Calu3 (cell line): ENCODE measurements at regions not wholly inside any gene's neighbourhood (a gene's known extent, or its start where the extent isn't known, plus 50 kb on each side); places are given as distances from the start of the nearest gene placed in this dataset.

Experiments used
- BruUV-seq: library from RNA; stranded (reverse); fragments of 400-500 nt; replicated peaks from 2 replicates; lab custom pipeline; 2021; lab: Mats Ljungman, UMichigan
- CTCF ChIA-PET: fragments of 300-600 bp; sonication (Branson Sonifier 250); formaldehyde crosslinking; loops from one replicate; lab custom pipeline; 2022; ENCODE audit warnings: antibody characterized with exemption; lab: Charles Lee
- DNase-seq: peaks from one replicate; pipeline ENCODE4 v3.0.0; 2022
- H3K27ac Mint-ChIP-seq: one replicate; pipeline ENCODE4 v1.8.0; 2022; ENCODE audit warnings: mixed read lengths; ENCODE audit not compliant: unreplicated experiment
- H3K27me3 Mint-ChIP-seq: one replicate; pipeline ENCODE4 v1.8.0; 2022; ENCODE audit warnings: mixed read lengths; ENCODE audit not compliant: unreplicated experiment
- H3K36me3 Mint-ChIP-seq: one replicate; pipeline ENCODE4 v1.8.0; 2022; ENCODE audit warnings: mild to moderate bottlenecking, moderate library complexity, mixed read lengths; ENCODE audit not compliant: insufficient read depth, unreplicated experiment
- H3K4me1 Mint-ChIP-seq: one replicate; pipeline ENCODE4 v1.8.0; 2022; ENCODE audit warnings: mild to moderate bottlenecking, low read depth, mixed read lengths; ENCODE audit not compliant: unreplicated experiment
- H3K4me3 Mint-ChIP-seq: one replicate; pipeline ENCODE4 v1.8.0; 2022; ENCODE audit warnings: mild to moderate bottlenecking, low read depth, moderate library complexity, mixed read lengths; ENCODE audit not compliant: unreplicated experiment
- H3K9me3 Mint-ChIP-seq: one replicate; pipeline ENCODE4 v1.8.0; 2022; ENCODE audit warnings: low read depth, mixed read lengths; ENCODE audit not compliant: unreplicated experiment
- intact Hi-C: fragments of 100-400 bp; cut with micrococcal nuclease; formaldehyde crosslinking; loops from one replicate; pipeline ENCODE4 v1.10.0; 2022; ENCODE audit not compliant: unreplicated experiment
- TF ChIP-seq, protein P1 (sequence below): fragments of 200-600 bp; IDR thresholded peaks from one replicate; pipeline ENCODE4 v1.8.0; 2022; ENCODE audit warnings: antibody characterized with exemption; ENCODE audit not compliant: unreplicated experiment

DNA sequence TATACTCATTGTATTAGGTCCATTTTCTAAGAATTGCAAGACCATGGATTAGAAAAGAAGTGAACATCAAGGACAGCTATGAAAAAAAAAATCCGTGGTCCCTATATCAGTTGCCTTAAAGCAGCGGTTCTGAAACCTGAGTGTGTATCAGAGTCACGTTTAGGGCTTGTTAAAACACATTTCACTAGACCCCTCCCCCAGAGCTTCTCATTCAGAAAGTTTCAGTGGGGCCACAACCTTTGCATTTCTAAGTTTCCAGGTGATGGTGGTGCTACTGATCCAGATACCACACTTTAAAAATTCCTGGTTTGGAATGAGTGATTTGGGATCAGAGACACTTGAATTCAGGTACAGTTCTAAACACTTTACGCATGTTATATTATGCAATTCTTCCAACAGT is 96.1 kb upstream of the PRMT6 start:
- Mint-ChIP-seq H3K9me3 (no peaks in the 10 kb centered on the region), H3K27me3 (no peaks in the 10 kb centered on the region), H3K4me1 (peaks cover 12% of the 10 kb centered on the region), H3K27ac (no peak overlapping the region), H3K36me3 (no peaks in the 10 kb centered on the region), H3K4me3 (no peak overlapping the region)
- TF ChIP-seq, protein P1, sequence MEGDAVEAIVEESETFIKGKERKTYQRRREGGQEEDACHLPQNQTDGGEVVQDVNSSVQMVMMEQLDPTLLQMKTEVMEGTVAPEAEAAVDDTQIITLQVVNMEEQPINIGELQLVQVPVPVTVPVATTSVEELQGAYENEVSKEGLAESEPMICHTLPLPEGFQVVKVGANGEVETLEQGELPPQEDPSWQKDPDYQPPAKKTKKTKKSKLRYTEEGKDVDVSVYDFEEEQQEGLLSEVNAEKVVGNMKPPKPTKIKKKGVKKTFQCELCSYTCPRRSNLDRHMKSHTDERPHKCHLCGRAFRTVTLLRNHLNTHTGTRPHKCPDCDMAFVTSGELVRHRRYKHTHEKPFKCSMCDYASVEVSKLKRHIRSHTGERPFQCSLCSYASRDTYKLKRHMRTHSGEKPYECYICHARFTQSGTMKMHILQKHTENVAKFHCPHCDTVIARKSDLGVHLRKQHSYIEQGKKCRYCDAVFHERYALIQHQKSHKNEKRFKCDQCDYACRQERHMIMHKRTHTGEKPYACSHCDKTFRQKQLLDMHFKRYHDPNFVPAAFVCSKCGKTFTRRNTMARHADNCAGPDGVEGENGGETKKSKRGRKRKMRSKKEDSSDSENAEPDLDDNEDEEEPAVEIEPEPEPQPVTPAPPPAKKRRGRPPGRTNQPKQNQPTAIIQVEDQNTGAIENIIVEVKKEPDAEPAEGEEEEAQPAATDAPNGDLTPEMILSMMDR: no peak
- BruUV-seq: no TSS peak
- intact Hi-C loops: loop anchor here (10.0 kb wide), 1 partner anchor 184 kb away; the partner anchor contains the start of gene NTNG1
- DNase-seq: no peak
- CTCF ChIA-PET: no interaction called here

DNA sequence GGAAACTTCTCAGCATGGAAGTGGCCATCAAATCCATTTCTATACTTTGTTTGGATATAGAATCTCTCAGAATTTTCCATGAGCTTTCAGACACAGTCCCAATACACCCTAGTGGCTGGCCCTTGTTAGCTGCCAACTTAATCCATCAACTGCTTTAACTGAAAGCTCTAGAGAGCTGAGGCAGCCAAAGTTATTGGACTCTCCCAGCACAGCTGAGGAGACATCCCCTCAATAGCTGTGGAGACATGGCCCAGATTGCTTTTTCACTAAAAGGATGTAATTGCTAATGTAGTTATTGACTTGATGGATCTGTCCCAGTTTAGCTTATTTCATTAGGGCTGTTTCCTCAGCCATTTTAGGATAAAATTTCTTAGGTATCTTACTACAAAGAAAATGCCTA is 94.8 kb upstream of the PRMT6 start:
- no peak overlapping the region for H3K4me3 Mint-ChIP-seq
- CTCF ChIA-PET: no interaction called here
- no peaks in the 10 kb centered on the region for H3K4me1 Mint-ChIP-seq
- intact Hi-C loops: loop anchor here (10.0 kb wide), 1 partner anchor 183 kb away; the partner anchor contains the start of gene NTNG1
- no peaks in the 10 kb centered on the region for H3K36me3 Mint-ChIP-seq
- no peaks in the 10 kb centered on the region for H3K9me3 Mint-ChIP-seq
- BruUV-seq: no TSS peak
- no peak for DNase-seq
- H3K27me3 Mint-ChIP-seq: no peaks in the 10 kb centered on the region
- TF ChIP-seq, protein P1: no peak
- no peak overlapping the region for H3K27ac Mint-ChIP-seq

DNA sequence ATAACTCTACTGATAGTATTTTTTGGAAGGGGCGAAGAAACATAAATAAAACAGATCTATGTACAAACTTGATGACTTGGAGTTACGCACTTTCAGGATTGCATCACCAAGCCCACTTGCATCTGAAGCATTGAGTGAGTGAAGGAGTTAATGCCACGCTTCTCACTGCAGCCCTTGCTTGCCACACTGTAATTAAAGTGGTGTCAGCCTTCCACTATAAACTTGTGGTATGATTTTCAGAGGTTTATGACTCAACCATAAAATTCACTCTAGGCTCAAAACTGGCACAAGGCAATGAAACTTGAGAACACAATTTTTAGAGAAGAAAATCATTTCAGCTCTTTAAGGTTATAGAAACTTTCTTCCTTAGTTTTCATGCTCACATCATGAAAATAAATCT is 93.9 kb upstream of the PRMT6 start:
- H3K27ac Mint-ChIP-seq: no peak overlapping the region
- no peak overlapping the region for H3K4me3 Mint-ChIP-seq
- BruUV-seq: no TSS peak
- CTCF ChIA-PET: no interaction called here
- H3K36me3 Mint-ChIP-seq: no peaks in the 10 kb centered on the region
- H3K27me3 Mint-ChIP-seq: no peaks in the 10 kb centered on the region
- intact Hi-C loops: loop anchor here (10.0 kb wide), 1 partner anchor 182 kb away; the partner anchor contains the start of gene NTNG1
- H3K9me3 Mint-ChIP-seq: no peaks in the 10 kb centered on the region
- TF ChIP-seq, protein P1: no peak
- no peak for DNase-seq
- H3K4me1 Mint-ChIP-seq: no peaks in the 10 kb centered on the region

DNA sequence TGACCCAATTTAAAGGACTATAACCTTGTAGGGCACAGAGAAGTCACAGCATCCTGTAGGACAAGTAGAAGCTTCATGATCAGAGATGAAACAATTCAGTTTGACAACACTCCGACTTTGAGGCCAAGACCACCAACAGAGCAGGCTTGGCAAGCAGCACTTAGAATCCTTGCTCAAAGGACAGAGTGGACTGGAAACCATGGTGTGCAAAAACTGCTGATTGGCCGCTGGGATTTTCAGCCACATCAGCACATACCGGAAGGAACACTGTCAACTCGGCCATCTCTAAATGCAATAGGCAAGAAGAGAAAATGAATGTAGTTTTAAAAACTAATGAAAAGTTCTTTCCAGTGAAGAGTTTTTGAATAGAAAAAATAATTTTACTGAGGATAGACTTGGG is 92.0 kb upstream of the PRMT6 start:
- BruUV-seq: no TSS peak
- Mint-ChIP-seq H3K4me1 (no peaks in the 10 kb centered on the region), H3K4me3 (no peak overlapping the region), H3K27me3 (no peaks in the 10 kb centered on the region), H3K36me3 (no peaks in the 10 kb centered on the region), H3K9me3 (no peaks in the 10 kb centered on the region), H3K27ac (no peak overlapping the region)
- CTCF ChIA-PET: no interaction called here
- intact Hi-C loops: loop anchor here (10.0 kb wide), 1 partner anchor 180 kb away; the partner anchor contains the start of gene NTNG1
- DNase-seq: no peak
- TF ChIP-seq, protein P1: no peak
